DOHH2 (cell line): ENCODE measurements at regions not wholly inside any gene's neighbourhood (a gene's known extent, or its start where the extent isn't known, plus 50 kb on each side); places are given as distances from the start of the nearest gene placed in this dataset.

Source experiments
- EZH2phosphoT487 ChIP-seq: fragments of 200-600 bp; sonication (generic); IDR thresholded peaks from 2 replicates; pipeline ENCODE4 v1.6.1; 2017; ENCODE audit warnings: borderline replicate concordance, mild to moderate bottlenecking, antibody characterized with exemption, low read length, moderate library complexity, mixed read lengths
- TF ChIP-seq, protein P1 (sequence below): fragments of 200-600 bp; sonication (generic); IDR thresholded peaks from one replicate; pipeline ENCODE4 v1.5.1; 2014; ENCODE audit warnings: antibody characterized with exemption, mild to moderate bottlenecking, low read depth, low read length; ENCODE audit not compliant: poor library complexity, severe bottlenecking

DNA sequence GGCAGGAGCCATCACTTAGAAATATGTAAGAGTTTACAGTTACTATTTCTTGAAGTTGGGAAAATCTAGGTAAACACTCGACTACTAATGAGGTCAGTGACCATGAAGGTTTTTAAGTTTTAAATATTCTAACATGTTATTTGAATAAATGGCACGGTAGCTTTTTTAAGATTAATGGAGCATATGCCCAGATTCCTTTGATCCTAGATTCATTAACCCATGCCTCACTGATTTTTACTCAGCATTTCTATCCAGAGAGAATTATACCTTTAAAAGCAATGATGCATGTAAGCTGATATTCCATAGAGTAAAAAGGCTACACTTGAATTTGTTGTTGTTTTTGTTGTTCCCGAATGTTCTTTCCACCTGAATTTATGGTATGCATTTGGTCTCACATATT lies 541.4 kb downstream of the DACH1 start:
- TF ChIP-seq, protein P1, sequence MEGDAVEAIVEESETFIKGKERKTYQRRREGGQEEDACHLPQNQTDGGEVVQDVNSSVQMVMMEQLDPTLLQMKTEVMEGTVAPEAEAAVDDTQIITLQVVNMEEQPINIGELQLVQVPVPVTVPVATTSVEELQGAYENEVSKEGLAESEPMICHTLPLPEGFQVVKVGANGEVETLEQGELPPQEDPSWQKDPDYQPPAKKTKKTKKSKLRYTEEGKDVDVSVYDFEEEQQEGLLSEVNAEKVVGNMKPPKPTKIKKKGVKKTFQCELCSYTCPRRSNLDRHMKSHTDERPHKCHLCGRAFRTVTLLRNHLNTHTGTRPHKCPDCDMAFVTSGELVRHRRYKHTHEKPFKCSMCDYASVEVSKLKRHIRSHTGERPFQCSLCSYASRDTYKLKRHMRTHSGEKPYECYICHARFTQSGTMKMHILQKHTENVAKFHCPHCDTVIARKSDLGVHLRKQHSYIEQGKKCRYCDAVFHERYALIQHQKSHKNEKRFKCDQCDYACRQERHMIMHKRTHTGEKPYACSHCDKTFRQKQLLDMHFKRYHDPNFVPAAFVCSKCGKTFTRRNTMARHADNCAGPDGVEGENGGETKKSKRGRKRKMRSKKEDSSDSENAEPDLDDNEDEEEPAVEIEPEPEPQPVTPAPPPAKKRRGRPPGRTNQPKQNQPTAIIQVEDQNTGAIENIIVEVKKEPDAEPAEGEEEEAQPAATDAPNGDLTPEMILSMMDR: no peak
- TF ChIP-seq EZH2phosphoT487: no peak
